ENCODE measurements at regions not wholly inside any gene's neighbourhood (a gene's known extent, or its start where the extent isn't known, plus 50 kb on each side); places are given as distances from the start of the nearest gene placed in this dataset.

- DNase-seq, result no peak
These were observed 295.0 kb downstream of the CDCA7 start for GRCh38 chr2:173649527-173650219.

DNA sequence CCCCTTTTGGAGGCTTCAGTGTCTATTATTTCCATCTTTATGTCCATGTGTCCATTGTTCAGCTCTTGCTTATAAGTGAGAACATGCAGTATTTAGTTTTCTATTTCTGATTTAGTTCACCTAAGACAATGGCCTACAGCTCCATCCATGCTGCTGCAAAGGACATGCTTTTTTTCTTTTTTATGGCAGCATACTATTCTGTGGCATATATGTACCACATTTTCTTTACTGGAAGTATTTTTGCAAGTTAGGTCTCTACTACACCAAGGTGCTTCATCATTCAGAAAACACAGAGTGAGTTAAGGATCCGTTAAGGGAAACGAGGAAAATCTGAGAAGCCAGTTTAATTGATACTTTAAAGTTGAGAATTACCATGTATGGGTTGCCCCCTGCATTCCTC lies 297.2 kb downstream of the CDCA7 start:
- DNase-seq, result no peak

DNA sequence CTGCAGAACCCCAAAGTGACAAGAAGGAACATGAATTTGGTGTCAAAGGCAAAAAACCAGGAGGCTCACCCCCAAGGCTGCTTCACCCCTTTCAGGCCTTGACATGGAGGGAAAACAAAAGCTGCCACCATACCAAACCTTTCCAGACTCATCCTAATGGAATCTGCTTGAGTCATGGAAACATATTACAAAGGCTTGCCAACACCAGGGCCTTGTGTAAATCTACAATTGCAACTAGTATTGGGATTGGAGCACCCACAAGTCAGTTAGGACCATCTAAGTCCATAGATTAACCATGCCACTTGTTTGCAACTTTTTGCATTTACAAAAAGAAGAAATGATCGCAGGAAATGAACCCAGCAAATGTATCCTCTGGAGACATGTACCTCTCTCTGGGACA lies 297.6 kb downstream of the CDCA7 start:
- DNase-seq, result no peak

DNA sequence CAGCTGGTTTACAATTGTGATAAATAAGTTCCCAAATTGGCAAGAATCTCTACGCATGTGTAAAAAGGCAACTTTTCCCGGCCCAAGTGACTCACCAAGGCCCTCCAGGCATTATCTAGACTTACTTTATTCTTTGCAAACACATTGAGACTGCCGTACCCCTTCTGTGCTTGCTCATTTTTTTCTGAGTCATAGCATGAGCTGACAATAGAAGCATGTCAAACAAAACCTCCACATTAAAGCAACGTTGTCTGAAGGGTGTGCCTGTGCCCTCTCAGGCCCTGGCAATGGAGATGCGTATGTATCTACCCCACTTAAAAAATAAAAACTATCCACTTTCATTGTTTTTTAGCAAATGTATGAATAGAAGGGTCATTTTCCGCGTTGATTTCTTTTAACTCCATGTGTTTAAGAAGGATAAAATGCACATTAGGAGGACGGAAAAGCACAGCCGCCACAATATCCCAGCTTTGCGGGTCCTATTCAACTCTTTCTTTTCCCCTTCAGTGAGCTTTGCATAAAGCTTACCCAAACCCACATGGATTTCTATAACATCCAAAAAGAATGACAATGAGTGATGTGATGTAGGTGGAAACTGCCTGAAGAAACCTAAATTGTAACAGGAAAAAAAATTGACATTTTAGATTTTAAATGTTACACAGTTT lies 298.2 kb downstream of the CDCA7 start:
- DNase-seq, result no peak

DNA sequence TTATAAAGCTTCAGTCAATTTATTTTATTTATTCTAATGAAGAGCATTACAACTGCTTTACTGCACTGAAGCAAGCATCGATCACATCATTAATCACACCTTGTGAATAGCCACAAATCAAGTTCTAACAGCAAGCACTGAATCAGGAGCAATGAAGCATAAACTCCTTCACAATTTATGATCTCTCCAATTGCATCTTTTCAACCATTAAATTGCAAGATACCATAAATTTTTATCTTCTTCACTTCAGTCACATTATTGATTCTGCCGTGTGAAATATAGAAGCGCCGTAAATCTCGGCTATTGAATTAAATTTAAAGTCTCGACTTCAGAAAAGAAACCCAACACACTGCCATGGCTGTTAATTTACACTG lies 298.7 kb downstream of the CDCA7 start:
- no peak for DNase-seq

- DNase-seq, result no peak
These were observed 299.7 kb downstream of the CDCA7 start for GRCh38 chr2:173654161-173654895.

DNA sequence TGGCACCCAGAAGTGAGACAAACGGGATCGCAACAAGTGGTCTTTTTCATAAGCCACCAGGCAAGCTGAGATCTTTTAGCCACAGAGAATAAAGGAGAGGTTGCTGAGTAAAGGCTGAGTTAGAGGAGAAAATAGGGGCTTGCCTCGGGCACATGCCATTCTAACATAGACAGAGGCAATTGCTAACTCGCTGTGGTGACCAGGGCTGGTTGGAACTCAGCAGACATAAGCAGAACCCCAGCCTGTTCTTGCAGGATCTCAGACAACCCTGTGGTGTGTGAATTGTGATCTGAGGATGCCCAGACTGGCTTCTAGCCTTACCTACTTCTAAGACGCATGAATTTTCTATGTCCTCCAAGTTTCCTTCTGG lies 300.2 kb downstream of the CDCA7 start:
- no peak for DNase-seq

DNA sequence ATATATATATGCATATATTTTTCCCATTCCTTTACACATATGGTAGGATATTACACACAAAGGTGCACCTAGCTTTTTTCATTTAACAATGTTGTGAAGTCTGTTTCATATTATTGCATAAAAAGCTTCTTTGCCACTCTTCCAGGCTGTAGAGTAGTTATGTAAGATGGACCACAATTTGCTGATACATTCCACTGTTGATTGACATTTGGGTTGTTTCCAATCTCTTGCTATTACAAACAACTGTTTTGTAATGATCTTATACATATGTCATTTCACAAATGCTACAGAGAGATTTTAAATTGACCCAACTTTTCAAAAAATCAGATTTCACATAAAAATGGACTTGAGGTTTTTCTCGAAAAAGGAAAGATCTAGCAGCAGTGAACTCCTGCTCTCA lies 301.4 kb downstream of the CDCA7 start:
- no peak for DNase-seq

DNA sequence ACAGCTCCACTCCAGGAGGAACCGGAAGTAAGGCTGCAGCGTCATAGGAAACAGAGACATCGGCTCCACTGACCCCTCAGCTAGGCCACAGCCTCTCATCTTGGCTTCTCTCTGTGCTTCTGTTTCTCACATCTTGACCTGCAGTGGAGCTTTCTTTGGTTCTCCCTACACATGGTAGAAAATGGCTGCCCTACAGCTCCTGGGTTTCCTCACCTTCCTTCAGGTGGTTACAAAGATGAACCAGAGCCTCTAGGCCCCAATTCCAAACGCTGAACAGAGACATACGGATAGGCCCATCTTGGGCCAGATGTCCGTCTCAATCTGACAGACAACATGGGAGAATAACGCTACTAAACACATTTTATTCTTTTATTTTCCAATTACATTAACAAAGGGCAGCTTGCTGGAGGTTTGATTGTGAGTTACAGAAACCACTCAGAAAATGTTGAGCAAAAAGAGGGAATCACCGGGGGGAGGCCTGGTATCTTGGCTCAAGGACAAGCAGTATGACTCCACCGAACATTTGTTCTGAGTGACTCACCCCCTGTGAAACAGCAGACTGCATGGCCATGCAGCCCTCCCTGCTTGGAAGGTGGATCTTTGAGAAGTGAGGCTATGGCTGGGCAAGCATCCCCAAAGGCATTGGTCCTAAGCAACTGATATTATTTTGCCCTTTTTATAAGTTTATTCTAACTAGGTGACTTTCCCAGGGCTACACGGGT lies 303.5 kb downstream of the CDCA7 start:
- DNase-seq, result no peak

DNA sequence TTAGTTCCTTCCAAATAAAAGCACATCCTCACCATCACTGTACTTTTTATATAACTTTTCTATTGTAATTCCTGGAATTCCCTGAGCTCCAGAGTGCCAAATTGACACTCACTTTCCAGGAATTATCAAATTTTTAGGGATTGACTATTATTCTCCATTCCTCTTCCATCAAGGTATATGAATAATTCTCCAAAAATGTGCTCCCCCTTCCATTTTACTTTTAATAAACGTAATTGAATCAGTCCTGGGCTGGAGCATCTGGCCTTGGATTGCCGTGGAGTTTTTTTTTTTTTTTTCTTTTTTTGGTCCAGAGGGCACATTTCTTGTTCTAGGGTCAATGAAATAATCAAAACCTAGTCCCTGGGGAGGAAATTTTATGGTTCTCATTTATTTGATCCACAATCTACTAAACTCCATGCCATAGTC lies 304.3 kb downstream of the CDCA7 start:
- DNase-seq, result no peak

- DNase-seq, result no peak
These were observed 304.8 kb downstream of the CDCA7 start for GRCh38 chr2:173659509-173659908.

- DNase-seq, result no peak
These were observed 303.6 kb downstream of the SP3 start for GRCh38 chr2:173661586-173661985.

GRCh38 chr2:173663353-173663752 lies 301.8 kb downstream of the SP3 start:
- no peak for DNase-seq

DNA sequence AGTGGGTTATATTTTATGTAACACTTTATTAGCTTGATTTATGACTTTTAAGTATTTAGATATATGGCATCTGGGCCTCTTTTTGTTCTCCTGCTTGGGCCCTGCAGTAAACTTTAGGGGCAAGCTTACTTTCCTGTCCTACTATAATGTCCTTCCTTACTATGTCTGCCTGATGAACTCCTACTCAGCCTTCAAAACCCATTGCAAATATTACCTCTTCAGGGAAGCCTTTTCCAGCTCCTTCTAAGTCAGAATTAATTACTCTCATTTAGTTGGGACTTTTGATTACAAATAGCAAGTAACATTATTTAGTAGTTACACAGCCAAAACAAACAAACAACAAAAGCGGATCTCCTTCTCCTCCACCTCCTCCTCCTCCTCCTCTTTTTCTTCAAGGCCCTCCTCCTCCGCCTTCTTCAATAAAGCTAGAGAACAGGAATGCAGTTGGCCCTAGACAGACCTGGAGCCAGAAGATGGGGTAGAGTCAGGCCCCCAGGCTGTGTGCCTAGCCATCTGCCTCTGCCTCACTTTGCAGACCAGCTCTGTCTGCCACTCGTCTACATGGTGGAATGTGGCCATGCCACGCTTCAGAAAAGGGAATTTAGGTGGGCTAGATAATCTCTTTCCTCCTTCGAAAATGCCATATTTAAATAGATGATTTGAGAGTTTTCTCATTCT lies 301.2 kb downstream of the SP3 start:
- DNase-seq, result no peak

GRCh38 chr2:173664513-173664910 lies 300.7 kb downstream of the SP3 start:
- DNase-seq, result no peak

DNA sequence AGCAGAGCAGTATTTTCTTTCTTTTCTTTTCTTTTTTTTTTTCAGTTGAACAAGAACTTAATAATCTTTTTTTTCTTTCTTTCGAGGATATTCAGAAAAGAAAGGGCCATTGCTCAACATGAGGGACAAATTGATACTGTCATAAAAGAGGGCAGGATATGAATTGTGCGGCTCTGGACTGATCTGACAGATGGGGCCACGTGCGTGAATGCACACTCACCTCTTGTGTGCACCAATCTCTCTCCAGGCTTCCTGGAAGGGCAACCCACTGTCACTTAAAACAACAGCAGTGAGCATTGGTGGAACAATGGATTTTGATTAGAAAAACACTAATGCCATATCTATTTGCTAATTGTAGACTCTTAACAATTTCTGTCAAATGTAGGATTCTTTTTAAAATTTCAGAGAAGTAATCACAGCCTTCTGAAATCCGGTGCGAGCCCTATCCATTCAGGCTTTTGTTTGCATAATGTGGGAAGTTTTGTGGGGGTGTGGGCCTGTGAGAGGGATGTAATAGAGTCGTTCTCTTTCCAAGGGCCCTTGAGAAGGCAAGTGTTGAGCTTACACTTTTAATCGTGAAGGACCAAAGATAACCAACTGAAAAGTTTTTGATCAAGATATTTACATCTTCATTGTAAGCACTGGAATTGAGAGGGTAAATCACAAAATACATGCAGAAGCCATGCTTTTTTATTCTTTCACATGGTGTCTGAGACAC lies 298.8 kb downstream of the SP3 start:
- no peak for DNase-seq

DNA sequence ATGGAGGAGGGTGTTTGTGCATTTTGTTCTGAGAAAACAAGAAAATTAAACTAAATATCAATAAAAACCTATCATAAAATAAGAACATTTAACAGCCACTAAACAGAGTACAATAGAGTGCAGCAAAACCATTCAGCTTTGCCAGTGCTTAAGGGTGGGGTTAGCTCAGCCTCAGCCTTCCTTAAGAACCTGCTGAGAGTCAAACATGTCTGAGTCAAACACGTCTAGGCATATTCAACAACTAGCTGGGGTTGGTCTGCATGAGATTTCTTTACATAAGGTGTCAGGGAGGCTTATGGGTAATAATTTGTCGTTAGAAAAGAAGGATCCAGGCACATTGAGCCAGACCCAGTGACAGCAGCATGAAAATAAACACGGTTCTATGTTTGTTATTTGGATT lies 298.2 kb downstream of the SP3 start:
- no peak for DNase-seq

DNA sequence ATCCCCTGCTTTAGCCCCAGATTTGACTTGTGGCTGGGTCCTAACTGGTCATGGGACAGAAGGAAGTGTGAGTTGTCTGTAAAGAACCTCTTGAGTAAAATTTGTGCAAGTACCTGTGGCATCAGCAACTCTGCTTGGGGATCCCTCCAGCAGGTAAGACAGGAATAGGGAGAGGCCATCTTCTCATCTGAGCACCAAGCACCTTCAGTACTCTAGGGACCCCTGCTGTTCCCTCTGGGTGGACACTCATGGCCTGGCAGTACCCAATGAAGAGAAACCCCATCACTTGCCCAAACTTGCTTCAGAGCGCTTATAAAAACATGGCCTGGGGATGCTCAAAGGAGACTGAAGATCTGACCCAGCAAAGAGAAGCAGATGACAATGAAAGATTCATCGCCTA lies 297.8 kb downstream of the SP3 start:
- DNase-seq, result no peak

DNA sequence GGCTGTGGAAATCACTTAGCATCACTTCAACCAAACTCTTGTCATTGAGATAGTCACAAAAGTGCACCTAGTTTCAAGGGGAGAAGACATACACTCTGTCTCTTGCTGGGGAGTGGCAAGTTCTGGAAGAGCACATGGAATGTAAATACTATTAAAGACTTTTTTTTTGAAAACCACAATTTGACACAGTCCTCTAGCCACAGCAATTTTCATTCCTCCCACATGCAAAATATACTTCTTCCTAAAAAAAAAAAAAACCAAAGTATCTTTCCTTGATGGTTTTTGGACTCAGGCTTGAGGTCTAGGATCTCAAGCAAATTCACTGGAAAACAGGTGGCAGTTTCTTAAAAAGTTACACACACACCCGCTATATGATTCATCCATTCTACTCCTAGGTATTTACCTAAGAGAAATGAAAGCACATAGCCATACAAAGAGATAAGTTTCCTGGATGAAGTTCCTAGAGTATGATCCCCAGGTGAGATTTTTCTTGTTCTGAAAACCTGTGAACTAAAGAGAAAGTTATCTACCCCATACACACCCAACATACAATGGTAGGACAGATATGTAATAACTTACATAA lies 295.8 kb downstream of the SP3 start:
- no peak for DNase-seq

- DNase-seq, result no peak
These were observed 295.3 kb downstream of the SP3 start for GRCh38 chr2:173669888-173670287.

DNA sequence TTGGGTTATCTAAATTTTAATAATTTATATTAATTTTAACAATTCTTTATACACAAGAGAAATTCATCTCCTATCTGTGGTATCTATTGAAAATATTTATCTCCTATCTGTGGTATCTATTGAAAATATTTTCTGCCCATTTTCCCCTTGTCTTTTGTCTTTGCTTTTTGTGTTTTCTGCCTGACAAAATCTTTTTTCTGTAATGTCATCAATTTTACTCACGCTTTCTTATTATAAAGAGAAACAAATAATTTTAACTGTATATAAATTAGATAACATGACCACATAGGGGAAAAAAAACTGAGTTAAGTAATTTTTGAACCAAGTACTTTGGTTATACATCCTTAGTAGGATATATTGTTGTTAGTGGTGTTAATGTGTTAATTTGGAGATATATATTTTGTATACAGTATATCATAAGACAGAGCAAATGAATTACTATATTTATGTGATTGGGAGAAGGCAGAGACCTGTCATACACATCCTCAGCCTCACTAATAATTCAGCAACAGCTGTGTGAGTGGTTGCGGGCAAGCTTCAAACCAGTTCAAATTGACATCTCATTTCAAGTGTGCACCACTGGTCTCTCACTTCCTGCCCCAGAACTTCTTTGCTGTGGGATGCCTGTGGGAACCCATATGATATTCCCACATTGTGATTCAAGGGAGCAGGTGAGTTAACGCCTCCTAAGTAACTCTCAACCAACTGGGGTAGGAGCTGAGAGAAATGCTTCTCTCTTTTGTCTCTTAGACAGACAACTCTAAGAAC lies 292.4 kb downstream of the SP3 start:
- no peak for DNase-seq
